ENCODE measurements at regions not wholly inside any gene's neighbourhood (a gene's known extent, or its start where the extent isn't known, plus 50 kb on each side); places are given as distances from the start of the nearest gene placed in this dataset.

- Histone ChIP-seq H3K4me3 (ENCODE audit: low read length) (no peak overlapping the region), H2AFZ (ENCODE audit: low read length) (no peak overlapping the region), H3K27me3 (ENCODE audit: low read length) (no peaks in the 10 kb centered on the region), H3K36me3 (ENCODE audit: insufficient read depth, low read length) (no peaks in the 10 kb centered on the region), H3K9me2 (replicated peaks; ENCODE audit: insufficient read depth, low read length) (no peaks in the 10 kb centered on the region), H3K9ac (ENCODE audit: low read length) (no peak overlapping the region), H3K27ac (ENCODE audit: low read length) (no peak overlapping the region), H3K4me2 (ENCODE audit: low read depth, low read length, poor library complexity, severe bottlenecking) (no peak overlapping the region), H3K9me3 (ENCODE audit: low read length) (no peaks in the 10 kb centered on the region), H4K20me1 (ENCODE audit: insufficient read depth, low read depth, low read length) (no peaks in the 10 kb centered on the region), H3K4me1 (ENCODE audit: low read length) (no peaks in the 10 kb centered on the region), H3K79me2 (ENCODE audit: low read length) (no peaks in the 10 kb centered on the region)
- DNase-seq, result no peak
Measured at GRCh38 chr2:19000776-19001175, 357.6 kb downstream of the OSR1 start.

DNA sequence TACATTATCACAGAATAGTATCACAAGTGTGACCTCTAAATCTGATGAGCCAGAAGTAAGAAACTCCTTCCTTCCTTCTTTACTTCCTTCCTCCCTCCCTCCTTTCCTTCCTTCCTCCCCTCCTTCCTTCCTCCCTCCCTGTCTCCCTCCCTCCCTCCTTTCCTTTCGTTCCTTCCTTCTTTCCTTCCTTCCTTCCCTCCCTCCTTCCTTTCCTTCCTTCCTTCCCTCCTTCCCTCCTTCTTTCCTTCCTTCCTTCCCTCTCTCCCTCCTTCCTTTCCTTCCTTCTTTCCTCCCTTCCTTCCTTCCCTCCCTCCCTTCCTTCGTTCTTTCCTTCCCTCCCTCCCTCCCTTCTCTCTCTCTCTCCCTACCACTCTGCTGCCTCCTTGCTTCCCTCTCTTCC is 359.2 kb downstream of the OSR1 start:
- no peak for DNase-seq
- no peak overlapping the region for H3K4me3 ChIP-seq (ENCODE audit: low read length)
- H3K9ac ChIP-seq (ENCODE audit: low read length), result no peak overlapping the region
- no peaks in the 10 kb centered on the region for H4K20me1 ChIP-seq (ENCODE audit: insufficient read depth, low read depth, low read length)
- no peaks in the 10 kb centered on the region for H3K27me3 ChIP-seq (ENCODE audit: low read length)
- H3K79me2 ChIP-seq (ENCODE audit: low read length), result no peaks in the 10 kb centered on the region
- no peak overlapping the region for H3K27ac ChIP-seq (ENCODE audit: low read length)
- no peak overlapping the region for H3K4me2 ChIP-seq (ENCODE audit: low read depth, low read length, poor library complexity, severe bottlenecking)
- no peak overlapping the region for H2AFZ ChIP-seq (ENCODE audit: low read length)
- H3K36me3 ChIP-seq (ENCODE audit: insufficient read depth, low read length), result no peaks in the 10 kb centered on the region
- no peaks in the 10 kb centered on the region for H3K4me1 ChIP-seq (ENCODE audit: low read length)
- H3K9me2 ChIP-seq (replicated peaks; ENCODE audit: insufficient read depth, low read length), result no peaks in the 10 kb centered on the region
- H3K9me3 ChIP-seq (ENCODE audit: low read length), result no peaks in the 10 kb centered on the region

GRCh38 chr2:18998491-18998890 is 359.9 kb downstream of the OSR1 start:
- DNase-seq, result no peak
- no peaks in the 10 kb centered on the region for H3K9me3 ChIP-seq (ENCODE audit: low read length)
- no peak overlapping the region for H3K4me2 ChIP-seq (ENCODE audit: low read depth, low read length, poor library complexity, severe bottlenecking)
- H3K4me1 ChIP-seq (ENCODE audit: low read length), result no peaks in the 10 kb centered on the region
- no peak overlapping the region for H3K4me3 ChIP-seq (ENCODE audit: low read length)
- H3K36me3 ChIP-seq (ENCODE audit: insufficient read depth, low read length), result no peaks in the 10 kb centered on the region
- H3K9ac ChIP-seq (ENCODE audit: low read length), result no peak overlapping the region
- no peak overlapping the region for H3K27ac ChIP-seq (ENCODE audit: low read length)
- no peaks in the 10 kb centered on the region for H4K20me1 ChIP-seq (ENCODE audit: insufficient read depth, low read depth, low read length)
- H3K27me3 ChIP-seq (ENCODE audit: low read length), result no peaks in the 10 kb centered on the region
- no peak overlapping the region for H2AFZ ChIP-seq (ENCODE audit: low read length)
- no peaks in the 10 kb centered on the region for H3K9me2 ChIP-seq (replicated peaks; ENCODE audit: insufficient read depth, low read length)
- no peaks in the 10 kb centered on the region for H3K79me2 ChIP-seq (ENCODE audit: low read length)

GRCh38 chr2:18993756-18994338 is 364.6 kb downstream of the OSR1 start:
- Histone ChIP-seq H3K9ac (ENCODE audit: low read length) (no peak overlapping the region), H4K20me1 (ENCODE audit: insufficient read depth, low read depth, low read length) (no peaks in the 10 kb centered on the region), H3K4me3 (ENCODE audit: low read length) (no peak overlapping the region), H3K4me2 (ENCODE audit: low read depth, low read length, poor library complexity, severe bottlenecking) (no peak overlapping the region), H3K36me3 (ENCODE audit: insufficient read depth, low read length) (no peaks in the 10 kb centered on the region), H2AFZ (ENCODE audit: low read length) (no peak overlapping the region), H3K27ac (ENCODE audit: low read length) (no peak overlapping the region), H3K9me2 (replicated peaks; ENCODE audit: insufficient read depth, low read length) (no peaks in the 10 kb centered on the region), H3K79me2 (ENCODE audit: low read length) (no peaks in the 10 kb centered on the region), H3K27me3 (ENCODE audit: low read length) (no peaks in the 10 kb centered on the region), H3K4me1 (ENCODE audit: low read length) (no peaks in the 10 kb centered on the region), H3K9me3 (ENCODE audit: low read length) (no peaks in the 10 kb centered on the region)
- DNase-seq, result no peak

DNA sequence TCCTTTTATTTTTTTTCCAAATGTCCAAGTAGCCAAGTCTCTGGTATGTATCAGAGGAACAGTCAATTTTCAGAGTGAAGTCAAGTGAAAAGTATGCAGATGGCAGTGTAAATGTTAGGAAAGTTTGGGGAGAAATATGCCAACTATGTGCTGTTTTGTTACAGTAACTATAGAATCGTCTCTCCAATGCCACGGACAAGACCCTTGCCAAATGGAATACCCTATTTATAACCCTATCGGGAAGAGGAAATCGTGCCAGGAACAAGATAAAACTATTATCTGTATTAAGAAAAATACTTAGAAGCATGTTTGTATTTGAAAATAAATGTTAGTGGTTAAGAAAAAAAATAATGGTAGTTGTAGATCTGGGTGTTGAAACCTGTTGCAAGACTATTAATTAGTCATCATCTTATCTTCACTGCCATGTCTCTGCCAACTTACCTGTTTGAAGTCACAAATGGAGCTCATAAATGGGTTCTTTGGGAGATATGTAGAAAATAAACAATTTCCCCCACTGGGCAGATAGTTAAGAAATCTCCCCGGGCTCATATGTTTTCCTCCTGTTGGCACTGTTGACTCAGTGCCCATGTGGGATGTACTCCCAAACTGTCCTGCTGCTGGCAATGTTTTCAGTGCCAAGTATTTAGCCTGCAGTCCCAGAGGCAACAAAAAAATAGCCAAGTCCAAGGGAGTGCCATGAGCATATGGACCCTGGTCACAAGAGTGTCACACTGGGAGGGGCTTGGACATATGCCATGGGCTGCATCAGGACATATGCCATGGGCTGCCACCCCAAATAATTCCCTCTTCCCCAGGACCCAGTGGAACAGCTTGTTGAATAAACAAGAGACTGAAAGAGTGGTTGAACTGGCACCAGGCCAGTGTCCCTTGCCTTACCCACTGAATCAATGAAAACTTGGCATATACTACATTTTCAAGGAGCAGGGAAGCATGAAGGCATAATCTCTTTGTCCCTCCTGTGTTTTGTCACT is 366.9 kb downstream of the OSR1 start:
- no peak for DNase-seq

DNA sequence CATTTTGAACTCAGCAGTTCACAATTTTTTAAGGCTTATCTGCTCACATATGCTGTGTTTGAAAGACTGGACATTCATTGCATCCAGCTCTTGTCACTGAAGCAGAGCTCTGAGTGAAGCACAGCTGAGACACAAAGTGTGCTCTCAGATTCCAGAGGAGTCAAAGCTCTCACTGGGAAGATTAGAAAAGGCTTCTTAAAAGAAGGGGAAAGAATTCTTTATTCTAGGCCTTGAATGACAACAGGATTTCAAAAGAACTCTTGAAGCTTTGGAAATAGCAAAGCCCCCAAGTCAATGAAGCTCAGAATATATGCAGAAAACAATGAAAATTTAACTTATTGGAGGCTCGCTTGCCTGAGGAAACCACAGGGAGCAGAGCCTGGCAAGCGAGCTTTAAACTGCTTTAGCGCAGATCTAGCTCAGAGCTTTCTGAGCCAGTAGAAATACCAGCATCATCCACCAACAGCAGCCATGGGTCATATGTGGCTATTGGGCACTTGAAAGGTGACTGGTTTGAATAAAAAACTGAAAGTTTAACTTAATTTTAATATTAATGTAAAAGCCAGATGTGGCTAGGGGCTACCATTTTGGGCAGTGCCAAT is 369.7 kb downstream of the OSR1 start:
- H3K9me2 ChIP-seq (replicated peaks; ENCODE audit: insufficient read depth, low read length), result no peaks in the 10 kb centered on the region
- DNase-seq, result no peak
- no peaks in the 10 kb centered on the region for H3K4me1 ChIP-seq (ENCODE audit: low read length)
- no peak overlapping the region for H3K4me2 ChIP-seq (ENCODE audit: low read depth, low read length, poor library complexity, severe bottlenecking)
- no peaks in the 10 kb centered on the region for H3K36me3 ChIP-seq (ENCODE audit: insufficient read depth, low read length)
- H3K9me3 ChIP-seq (ENCODE audit: low read length), result no peaks in the 10 kb centered on the region
- H3K4me3 ChIP-seq (ENCODE audit: low read length), result no peak overlapping the region
- H2AFZ ChIP-seq (ENCODE audit: low read length), result no peak overlapping the region
- H3K27me3 ChIP-seq (ENCODE audit: low read length), result no peaks in the 10 kb centered on the region
- no peak overlapping the region for H3K9ac ChIP-seq (ENCODE audit: low read length)
- H4K20me1 ChIP-seq (ENCODE audit: insufficient read depth, low read depth, low read length), result no peaks in the 10 kb centered on the region
- no peaks in the 10 kb centered on the region for H3K79me2 ChIP-seq (ENCODE audit: low read length)
- H3K27ac ChIP-seq (ENCODE audit: low read length), result no peak overlapping the region

More for the DNA sequence above, 366.9 kb downstream of the OSR1 start:
- H3K9me2 ChIP-seq (replicated peaks; ENCODE audit: insufficient read depth, low read length), result no peaks in the 10 kb centered on the region
- no peaks in the 10 kb centered on the region for H3K9me3 ChIP-seq (ENCODE audit: low read length)
- no peak overlapping the region for H3K4me2 ChIP-seq (ENCODE audit: low read depth, low read length, poor library complexity, severe bottlenecking)
- no peaks in the 10 kb centered on the region for H3K79me2 ChIP-seq (ENCODE audit: low read length)
- no peaks in the 10 kb centered on the region for H3K4me1 ChIP-seq (ENCODE audit: low read length)
- no peaks in the 10 kb centered on the region for H3K36me3 ChIP-seq (ENCODE audit: insufficient read depth, low read length)
- H4K20me1 ChIP-seq (ENCODE audit: insufficient read depth, low read depth, low read length), result no peaks in the 10 kb centered on the region
- H3K9ac ChIP-seq (ENCODE audit: low read length), result no peak overlapping the region
- H3K4me3 ChIP-seq (ENCODE audit: low read length), result no peak overlapping the region
- no peak overlapping the region for H3K27ac ChIP-seq (ENCODE audit: low read length)
- no peak overlapping the region for H2AFZ ChIP-seq (ENCODE audit: low read length)
- no peaks in the 10 kb centered on the region for H3K27me3 ChIP-seq (ENCODE audit: low read length)

DNA sequence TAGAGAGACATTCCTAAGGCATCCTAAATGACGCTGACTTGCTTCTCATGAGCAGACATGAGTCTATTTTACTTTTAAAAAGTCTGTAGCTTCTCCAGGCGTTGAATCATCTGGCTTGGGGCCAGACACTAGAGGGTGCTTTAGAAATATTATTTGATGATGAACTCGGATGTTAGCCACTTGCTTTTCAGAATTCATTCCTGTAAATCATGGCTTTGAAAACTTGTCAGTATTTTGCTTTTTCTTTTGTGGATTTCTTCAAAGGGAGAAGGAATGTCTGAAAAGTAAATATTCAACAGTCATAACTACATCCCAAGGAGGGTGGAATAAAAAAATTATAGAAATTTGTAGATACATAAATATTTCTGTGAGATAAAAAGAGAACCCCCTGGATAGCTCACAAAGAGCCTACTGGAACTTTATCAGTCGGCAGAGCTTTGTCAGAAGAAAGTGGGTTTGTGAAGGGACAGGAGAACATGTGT is 370.8 kb downstream of the OSR1 start:
- H3K79me2 ChIP-seq (ENCODE audit: low read length), result no peaks in the 10 kb centered on the region
- H3K4me1 ChIP-seq (ENCODE audit: low read length), result no peaks in the 10 kb centered on the region
- H3K36me3 ChIP-seq (ENCODE audit: insufficient read depth, low read length), result no peaks in the 10 kb centered on the region
- no peaks in the 10 kb centered on the region for H3K9me2 ChIP-seq (replicated peaks; ENCODE audit: insufficient read depth, low read length)
- no peak overlapping the region for H3K27ac ChIP-seq (ENCODE audit: low read length)
- H3K9me3 ChIP-seq (ENCODE audit: low read length), result no peaks in the 10 kb centered on the region
- H3K27me3 ChIP-seq (ENCODE audit: low read length), result no peaks in the 10 kb centered on the region
- H3K9ac ChIP-seq (ENCODE audit: low read length), result no peak overlapping the region
- no peak overlapping the region for H2AFZ ChIP-seq (ENCODE audit: low read length)
- H3K4me2 ChIP-seq (ENCODE audit: low read depth, low read length, poor library complexity, severe bottlenecking), result no peak overlapping the region
- DNase-seq, result peak; percentile 48
- H3K4me3 ChIP-seq (ENCODE audit: low read length), result no peak overlapping the region
- H4K20me1 ChIP-seq (ENCODE audit: insufficient read depth, low read depth, low read length), result no peaks in the 10 kb centered on the region

GRCh38 chr2:18987016-18987415 is 371.4 kb downstream of the OSR1 start:
- Histone ChIP-seq H3K9ac (ENCODE audit: low read length) (no peak overlapping the region), H3K4me2 (ENCODE audit: low read depth, low read length, poor library complexity, severe bottlenecking) (no peak overlapping the region), H3K79me2 (ENCODE audit: low read length) (no peaks in the 10 kb centered on the region), H3K27ac (ENCODE audit: low read length) (no peak overlapping the region), H3K4me1 (ENCODE audit: low read length) (no peaks in the 10 kb centered on the region), H3K36me3 (ENCODE audit: insufficient read depth, low read length) (no peaks in the 10 kb centered on the region), H3K27me3 (ENCODE audit: low read length) (no peaks in the 10 kb centered on the region), H3K9me2 (replicated peaks; ENCODE audit: insufficient read depth, low read length) (no peaks in the 10 kb centered on the region), H3K4me3 (ENCODE audit: low read length) (no peak overlapping the region), H2AFZ (ENCODE audit: low read length) (no peak overlapping the region), H4K20me1 (ENCODE audit: insufficient read depth, low read depth, low read length) (no peaks in the 10 kb centered on the region), H3K9me3 (ENCODE audit: low read length) (no peaks in the 10 kb centered on the region)
- DNase-seq, result no peak

All from Karpas-422 (cell line).